ENCODE measurements at regions not wholly inside any gene's neighbourhood (a gene's known extent, or its start where the extent isn't known, plus 50 kb on each side); places are given as distances from the start of the nearest gene placed in this dataset.
A peak's percentile ranks its signal among the peaks of the same experiment; 100 is the strongest.

DNA sequence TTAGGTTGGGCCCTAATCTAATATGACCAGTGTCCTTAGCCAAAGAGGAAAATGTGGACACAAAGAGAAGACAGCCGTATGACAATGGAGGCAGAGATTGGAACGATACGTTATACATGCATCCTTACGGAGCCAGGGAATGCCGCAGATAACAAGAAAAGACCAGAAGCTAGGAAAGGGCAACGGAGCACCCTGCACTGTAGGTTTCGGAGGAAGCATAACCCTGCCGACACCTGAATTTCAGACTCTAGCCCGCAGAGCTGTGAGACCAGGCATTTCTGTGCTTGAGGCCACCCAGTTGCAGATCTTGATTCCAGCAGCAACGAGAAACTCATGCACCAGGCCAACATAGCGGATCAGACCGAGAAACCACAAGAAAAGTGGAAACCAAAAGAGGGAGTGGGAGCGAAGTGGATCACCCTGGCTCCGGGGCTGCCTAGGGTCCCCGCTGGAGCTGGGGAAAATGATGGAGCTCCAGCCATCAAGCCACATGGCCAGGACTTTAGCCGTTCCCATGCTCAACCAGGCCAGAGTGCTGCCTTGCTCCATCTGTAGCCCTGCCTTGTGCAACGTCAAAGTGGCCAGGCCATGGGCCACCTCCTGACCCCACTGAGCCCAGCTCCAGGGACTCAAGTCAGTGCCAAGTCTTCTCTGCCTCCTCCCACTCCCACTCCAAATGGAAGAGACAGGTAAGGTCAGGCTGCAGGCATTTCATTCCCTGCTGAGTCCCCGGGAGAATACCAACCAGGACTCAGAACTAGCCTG is 51.7 kb upstream of the RPL38 start:
- H3K36me3 Mint-ChIP-seq: no peaks in the 10 kb centered on the region
- CTCF ChIA-PET: no interaction called here
- Histone ChIP-seq H3K4me1 (ENCODE audit: control insufficient read depth in 1 of 2, extremely low read depth in 1 of 2, insufficient read depth in 2 of 2, low read length in 2 of 2) (no peaks in the 10 kb centered on the region), H3K4me3 (ENCODE audit: control insufficient read depth in 1 of 2, extremely low read depth in 1 of 2, low read length in 1 of 2) (no peak overlapping the region), H3K27me3 (replicated peaks in 1 of 2; ENCODE audit: control insufficient read depth in 2 of 2, extremely low read depth in 1 of 2, insufficient read depth in 2 of 2, low read length in 1 of 2) (peaks cover 3 to 53% of the 10 kb centered on the region in 2 experiments), H3K27ac (ENCODE audit: low read length) (no peak overlapping the region), H3K36me3 (ENCODE audit: control insufficient read depth in 2 of 2, extremely low read depth in 1 of 2, insufficient read depth in 1 of 2, low read length in 1 of 2) (no peaks in the 10 kb centered on the region), H3K9me3 (no peaks in the 10 kb centered on the region)
- no peak overlapping the region for H3K4me3 Mint-ChIP-seq
- H3K9me3 Mint-ChIP-seq: no peaks in the 10 kb centered on the region
- H3K4me1 Mint-ChIP-seq: no peaks in the 10 kb centered on the region
- DNase-seq (peak in 1 of 35 experiments; percentile 10), ATAC-seq (replicated peaks in 1 of 4) (no peak)
- POLR2A ChIA-PET: no interaction called here
- H3K27ac Mint-ChIP-seq: no peak overlapping the region
- 86% methylated on average over 17 of the region's 18 CpGs for WGBS (ENCODE audit: insufficient coverage)
- H3K27me3 Mint-ChIP-seq: peaks cover 38 to 44% of the 10 kb centered on the region in 2 donors

DNA sequence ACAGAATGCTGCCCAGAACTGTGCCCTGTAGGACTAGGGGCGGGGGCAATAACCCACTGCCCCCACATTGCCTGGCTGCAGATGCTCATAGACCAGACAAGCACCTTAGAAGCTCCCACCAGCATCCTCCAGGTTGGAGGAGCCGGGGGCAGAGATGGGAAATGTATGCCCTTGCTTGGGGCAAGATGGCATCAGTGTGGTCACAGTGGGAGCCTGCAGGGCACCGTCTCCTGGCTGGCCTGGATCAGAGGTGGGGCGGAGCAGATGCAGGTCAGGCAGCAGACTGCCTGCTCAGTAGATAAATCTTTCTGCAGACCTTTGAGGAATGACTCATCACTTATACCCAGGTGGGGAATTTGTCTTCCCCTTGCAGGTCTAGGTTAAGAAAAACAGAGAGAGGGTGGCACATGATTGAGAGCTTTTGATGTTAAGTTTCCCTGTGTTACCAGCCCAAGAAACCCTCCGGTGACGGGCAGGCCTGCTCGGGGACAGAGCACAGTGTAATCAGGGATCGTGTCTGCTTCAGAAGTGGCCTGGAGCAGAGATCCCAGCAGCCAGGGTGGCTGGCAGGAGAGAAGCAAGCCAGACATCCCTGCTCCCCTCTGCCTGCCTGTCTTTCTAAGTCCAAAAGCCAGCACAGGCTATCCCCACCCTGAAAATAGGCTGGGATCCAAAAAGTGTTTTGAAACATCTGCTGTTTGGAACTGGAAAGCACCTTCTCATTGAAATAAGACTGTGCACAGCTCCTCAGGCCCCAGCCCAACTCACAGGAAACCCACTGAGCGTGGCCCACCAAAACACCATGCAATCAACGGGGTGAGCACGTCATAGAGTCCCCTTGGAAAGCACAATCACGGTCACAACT is 50.7 kb upstream of the RPL38 start:
- Mint-ChIP-seq H3K36me3 (no peaks in the 10 kb centered on the region), H3K4me3 (no peak overlapping the region), H3K4me1 (no peaks in the 10 kb centered on the region), H3K27ac (no peak overlapping the region), H3K27me3 (peaks cover 37 to 38% of the 10 kb centered on the region in 2 donors), H3K9me3 (no peaks in the 10 kb centered on the region)
- no peak for ATAC-seq (replicated peaks in 1 of 4)
- CTCF ChIA-PET: interaction anchor here in 1 of 2 donors (0.5 kb wide), 1 partner anchor 785 kb away, joined by 3 read pairs; no protein-coding TSS in a partner anchor
- Histone ChIP-seq H3K4me1 (ENCODE audit: control insufficient read depth in 1 of 2, extremely low read depth in 1 of 2, insufficient read depth in 2 of 2, low read length in 2 of 2) (no peaks in the 10 kb centered on the region), H3K9me3 (no peaks in the 10 kb centered on the region), H3K4me3 (ENCODE audit: control insufficient read depth in 1 of 2, extremely low read depth in 1 of 2, low read length in 1 of 2) (no peak overlapping the region), H3K36me3 (ENCODE audit: control insufficient read depth in 2 of 2, extremely low read depth in 1 of 2, insufficient read depth in 1 of 2, low read length in 1 of 2) (no peaks in the 10 kb centered on the region), H3K27me3 (replicated peaks in 1 of 2; ENCODE audit: control insufficient read depth in 2 of 2, extremely low read depth in 1 of 2, insufficient read depth in 2 of 2, low read length in 1 of 2) (peaks cover 3 to 54% of the 10 kb centered on the region in 2 experiments), H3K27ac (ENCODE audit: low read length) (no peak overlapping the region)
- WGBS (ENCODE audit: insufficient coverage): 64% methylated on average over 10 of the region's 12 CpGs
- DNase-seq: peak in 1 of 35 experiments; percentile 10
- POLR2A ChIA-PET: no interaction called here

DNA sequence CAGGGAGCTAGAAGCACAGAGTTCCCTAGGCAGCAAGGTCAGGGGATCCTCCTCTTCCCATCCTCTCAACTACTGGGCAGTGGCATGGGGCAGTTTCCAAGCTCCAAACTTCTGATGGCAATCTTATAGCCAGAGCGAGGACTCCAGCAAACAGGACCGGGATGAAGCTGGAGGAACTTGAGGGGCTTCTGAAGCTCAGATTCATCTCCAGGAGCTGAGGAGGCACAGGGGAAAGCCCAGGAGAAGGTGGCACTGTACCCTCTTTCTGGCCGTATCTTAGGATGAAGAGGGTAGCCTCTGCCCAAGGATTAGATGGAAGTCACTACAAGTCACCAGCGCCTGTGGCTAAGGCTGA is 50.0 kb upstream of the RPL38 start:
- peak in 1 of 35 experiments; percentile 17 for DNase-seq
- Mint-ChIP-seq H3K36me3 (no peaks in the 10 kb centered on the region), H3K9me3 (no peaks in the 10 kb centered on the region), H3K4me3 (no peak overlapping the region), H3K27ac (no peak overlapping the region), H3K4me1 (no peaks in the 10 kb centered on the region), H3K27me3 (peaks cover 34 to 41% of the 10 kb centered on the region in 2 donors)
- no peak for ATAC-seq (replicated peaks in 1 of 4)
- H3K27me3 ChIP-seq (replicated peaks in 1 of 2; ENCODE audit: control insufficient read depth in 2 of 2, extremely low read depth in 1 of 2, insufficient read depth in 2 of 2, low read length in 1 of 2): peaks cover 3 to 48% of the 10 kb centered on the region in 2 experiments
- ChIA-PET POLR2A (no interaction called here), CTCF (interaction anchor here in 1 of 2 donors (0.5 kb wide), 1 partner anchor 786 kb away, joined by 3 read pairs; no protein-coding TSS in a partner anchor)
- H3K36me3 ChIP-seq (ENCODE audit: control insufficient read depth in 2 of 2, extremely low read depth in 1 of 2, insufficient read depth in 1 of 2, low read length in 1 of 2): no peaks in the 10 kb centered on the region
- H3K4me3 ChIP-seq (ENCODE audit: control insufficient read depth in 1 of 2, extremely low read depth in 1 of 2, low read length in 1 of 2): no peak overlapping the region
- H3K27ac ChIP-seq (ENCODE audit: low read length): no peak overlapping the region
- H3K4me1 ChIP-seq (ENCODE audit: control insufficient read depth in 1 of 2, extremely low read depth in 1 of 2, insufficient read depth in 2 of 2, low read length in 2 of 2): no peaks in the 10 kb centered on the region
- H3K9me3 ChIP-seq: no peaks in the 10 kb centered on the region
- 100% methylated on average over 4 of the region's 4 CpGs for WGBS (ENCODE audit: insufficient coverage)
